H1 (cell line): ENCODE measurements at regions not wholly inside any gene's neighbourhood (a gene's known extent, or its start where the extent isn't known, plus 50 kb on each side); places are given as distances from the start of the nearest gene placed in this dataset.

Experiments used
- CTCF ChIA-PET: fragments of 300-600 bp; sonication (Branson Sonifier 250); formaldehyde crosslinking; loops from one replicate; lab custom pipeline; 2021; ENCODE audit not compliant: partially characterized antibody; lab: Charles Lee
- POLR2A ChIA-PET: fragments of 300-600 bp; sonication (Branson Sonifier 250); formaldehyde crosslinking; loops from one replicate; lab custom pipeline; 2021; ENCODE audit warnings: inconsistent platforms; ENCODE audit not compliant: partially characterized antibody; lab: Charles Lee
- DNase-seq, 2 experiments: peaks; one replicate each; pipeline versions ENCODE4 v3.0.0 to v3.0.0-alpha.2; 2010 to 2022; ENCODE audit warnings: low spot score in 2 of 2, low read depth in 1 of 2, mixed read lengths in 1 of 2
- FAIRE-seq: peaks from 2 replicates; lab custom pipeline; 2011; peaks lifted over from hg19 to GRCh38; lab: Jason Lieb, UNC
- H2AFZ ChIP-seq: 2 replicates; pipeline ENCODE4 v1.8.1; 2012; ENCODE audit warnings: low read length, inconsistent platforms
- H2AK5ac ChIP-seq: 2 replicates; pipeline ENCODE4 v1.6.1; 2013; ENCODE audit warnings: low read depth, low read length
- H2BK120ac ChIP-seq: replicated peaks from 2 replicates; pipeline ENCODE3; 2013; ENCODE audit warnings: low read depth, low read length, inconsistent platforms
- H2BK12ac ChIP-seq: 2 replicates; pipeline ENCODE4 v1.6.1; 2013; ENCODE audit warnings: low read depth, low read length
- H2BK15ac ChIP-seq: 2 replicates; pipeline ENCODE4 v1.6.1; 2013; ENCODE audit warnings: low read length
- H2BK20ac ChIP-seq: 2 replicates; pipeline ENCODE4 v1.6.1; 2013; ENCODE audit warnings: low read length
- H2BK5ac ChIP-seq: 2 replicates; pipeline ENCODE4 v1.6.1; 2013; ENCODE audit warnings: low read depth, low read length
- H3K14ac ChIP-seq: 2 replicates; pipeline ENCODE4 v1.6.1; 2013; ENCODE audit warnings: inconsistent platforms; ENCODE audit not compliant: insufficient read length
- H3K18ac ChIP-seq: 2 replicates; pipeline ENCODE4 v1.6.1; 2013; ENCODE audit warnings: low read length; ENCODE audit errors: extremely low read depth
- H3K23ac ChIP-seq: 2 replicates; pipeline ENCODE4 v1.6.1; 2013; ENCODE audit warnings: inconsistent platforms; ENCODE audit not compliant: insufficient read length
- H3K23me2 ChIP-seq: 2 replicates; pipeline ENCODE4 v1.6.1; 2013; ENCODE audit warnings: low read depth, low read length
- H3K27ac ChIP-seq: 2 replicates; pipeline ENCODE4 v1.6.1; 2011; ENCODE audit warnings: low read depth, low read length, inconsistent platforms
- H3K27me3 ChIP-seq, 4 experiments: replicated peaks in 1 of 4; 1 replicate in 1 of 4; 2 replicates in 3 of 4; pipeline versions ENCODE4 v1.6.1 to v1.8.1; 2011 to 2013; ENCODE audit warnings: low read length in 3 of 4, mild to moderate bottlenecking in 3 of 4, inconsistent platforms in 2 of 4, mixed read lengths in 2 of 4, moderate library complexity in 1 of 4; ENCODE audit not compliant: control insufficient read depth in 3 of 4, insufficient read depth in 3 of 4; ENCODE audit errors: extremely low read depth in 1 of 4
- H3K36me3 ChIP-seq, 4 experiments: 2 replicates each; pipeline versions ENCODE4 v1.6.1 to v1.8.1; 2011 to 2013; ENCODE audit warnings: mild to moderate bottlenecking in 4 of 4, low read length in 3 of 4, moderate library complexity in 2 of 4, control low read depth in 1 of 4, inconsistent platforms in 1 of 4; ENCODE audit not compliant: insufficient read depth in 4 of 4, control insufficient read depth in 2 of 4
- H3K4ac ChIP-seq: replicated peaks from 2 replicates; pipeline ENCODE3; 2013; ENCODE audit warnings: low read length, low read depth, mixed read lengths, inconsistent platforms; ENCODE audit not compliant: insufficient read length
- H3K4me1 ChIP-seq, 4 experiments: replicated peaks in 1 of 4; 1 replicate in 1 of 4; 2 replicates in 3 of 4; pipeline versions ENCODE4 v1.6.1 to v1.8.1; 2011 to 2013; ENCODE audit warnings: low read length in 3 of 4, inconsistent platforms in 2 of 4, mixed read lengths in 1 of 4; ENCODE audit not compliant: insufficient read depth in 4 of 4, control insufficient read depth in 3 of 4
- H3K4me2 ChIP-seq, 2 experiments: 2 replicates each; pipeline versions ENCODE4 v1.6.1 to v1.8.1; 2011 to 2013; ENCODE audit warnings: low read depth in 2 of 2, low read length in 2 of 2, control low read depth in 1 of 2, inconsistent platforms in 1 of 2, mild to moderate bottlenecking in 1 of 2; ENCODE audit not compliant: insufficient read depth in 1 of 2
- H3K4me3 ChIP-seq, 4 experiments: fragments of 200-600, 300-600 bp in 1 of 4; sonication (generic), shearing (Covaris generic), sonication (Bioruptor Twin) in 1 of 4; 2 replicates each; pipeline versions ENCODE4 v1.5.1 to v1.8.1; 2011 to 2016; ENCODE audit warnings: low read length in 4 of 4, low read depth in 3 of 4, control low read depth in 2 of 4, inconsistent platforms in 2 of 4, mild to moderate bottlenecking in 2 of 4, mixed read lengths in 1 of 4, moderate library complexity in 1 of 4; ENCODE audit not compliant: insufficient read depth in 2 of 4; ENCODE audit errors: extremely low read depth in 1 of 4
- H3K56ac ChIP-seq: replicated peaks from 2 replicates; pipeline ENCODE3; 2013; ENCODE audit warnings: low read depth, mild to moderate bottlenecking, mixed read lengths, low read length, inconsistent platforms; ENCODE audit not compliant: insufficient read length
- H3K79me1 ChIP-seq: 2 replicates; pipeline ENCODE4 v1.6.1; 2013; ENCODE audit warnings: low read depth, low read length, control low read depth
- H3K79me2 ChIP-seq, 2 experiments: 2 replicates each; pipeline versions ENCODE4 v1.6.1 to v1.8.1; 2012 to 2013; ENCODE audit warnings: low read length in 2 of 2, mild to moderate bottlenecking in 2 of 2, inconsistent platforms in 1 of 2; ENCODE audit not compliant: insufficient read depth in 2 of 2, control insufficient read depth in 1 of 2
- H3K9ac ChIP-seq, 4 experiments: replicated peaks in 1 of 4; 1 replicate in 1 of 4; 2 replicates in 3 of 4; pipeline versions ENCODE4 v1.6.1 to v1.8.1; 2011 to 2013; ENCODE audit warnings: low read depth in 3 of 4, low read length in 3 of 4, control low read depth in 2 of 4, mild to moderate bottlenecking in 2 of 4, moderate library complexity in 2 of 4, inconsistent platforms in 1 of 4; ENCODE audit errors: extremely low read depth in 1 of 4
- H3K9me3 ChIP-seq, 2 experiments: 2 replicates each; pipeline versions ENCODE4 v1.6.1 to v1.8.1; 2012 to 2013; ENCODE audit warnings: mild to moderate bottlenecking in 2 of 2, moderate library complexity in 2 of 2, control low read depth in 1 of 2, inconsistent platforms in 1 of 2, low read depth in 1 of 2, low read length in 1 of 2, mixed read lengths in 1 of 2; ENCODE audit not compliant: insufficient read depth in 2 of 2
- H4K20me1 ChIP-seq, 2 experiments: replicated peaks in 1 of 2; 2 replicates each; pipeline versions ENCODE3 to v1.8.1; 2011 to 2013; ENCODE audit warnings: inconsistent platforms in 2 of 2, low read length in 2 of 2, mild to moderate bottlenecking in 1 of 2; ENCODE audit not compliant: insufficient read depth in 2 of 2, control insufficient read depth in 1 of 2
- H4K5ac ChIP-seq: 2 replicates; pipeline ENCODE4 v1.6.1; 2013; ENCODE audit warnings: low read length, low read depth, mixed read lengths, inconsistent platforms; ENCODE audit not compliant: insufficient read length
- H4K8ac ChIP-seq: 2 replicates; pipeline ENCODE4 v1.8.0; 2013; ENCODE audit warnings: mild to moderate bottlenecking, moderate library complexity, low read length, inconsistent platforms; ENCODE audit not compliant: insufficient read depth; ENCODE audit errors: extremely low read depth
- H4K91ac ChIP-seq: replicated peaks from 2 replicates; pipeline ENCODE3; 2013; ENCODE audit warnings: low read length, mixed read lengths, inconsistent platforms; ENCODE audit not compliant: insufficient read length
- ATF3 ChIP-seq: IDR thresholded peaks from 2 replicates; pipeline ENCODE4 v1.6.1; 2011; ENCODE audit warnings: low read depth, mild to moderate bottlenecking, low read length; ENCODE audit not compliant: insufficient read depth
- CEBPB ChIP-seq: IDR thresholded peaks from 2 replicates; pipeline ENCODE4 v1.6.1; 2012; ENCODE audit warnings: low read depth, low read length
- EP300 ChIP-seq, 2 experiments: IDR thresholded peaks; 1 replicate in 1 of 2; 2 replicates in 1 of 2; pipeline ENCODE4 v1.6.1; 2011 to 2012; ENCODE audit warnings: low read depth in 2 of 2, low read length in 2 of 2, mild to moderate bottlenecking in 2 of 2, borderline replicate concordance in 1 of 2, inconsistent platforms in 1 of 2, moderate library complexity in 1 of 2
- HDAC6 ChIP-seq: IDR thresholded peaks from one replicate; pipeline ENCODE4 v1.7.1; 2012; ENCODE audit warnings: low read depth, mild to moderate bottlenecking, inconsistent platforms, low read length, moderate library complexity
- POLR2A ChIP-seq, 2 experiments: IDR thresholded peaks; 1 replicate in 1 of 2; 2 replicates in 1 of 2; pipeline ENCODE4 v1.6.1; 2011; ENCODE audit warnings: low read depth in 2 of 2, low read length in 2 of 2, mild to moderate bottlenecking in 2 of 2; ENCODE audit errors: control extremely low read depth in 1 of 2
- TAF1 ChIP-seq: IDR thresholded peaks from 2 replicates; pipeline ENCODE4 v1.6.1; 2011; ENCODE audit warnings: mild to moderate bottlenecking, low read depth, low read length
- WGBS, 2 experiments: shearing (Covaris generic) in 1 of 2; methylation state at CpG; one replicate each; pipeline versions ENCODE4 v1.1.6 to v1.1.7; 2013 to 2015; ENCODE audit warnings: low lambda C conversion rate in 2 of 2, mixed read lengths in 2 of 2, inconsistent platforms in 1 of 2, low coverage in 1 of 2, missing lambda C conversion rate in 1 of 2; ENCODE audit not compliant: insufficient replicate concordance in 2 of 2, insufficient coverage in 1 of 2, insufficient read length in 1 of 2; ENCODE audit errors: extremely low coverage in 1 of 2, missing lambda C conversion rate in 1 of 2; 5-methylcytosine and 5-hydroxymethylcytosine counted together

GRCh38 chr22:47618180-47619010 lies 855.9 kb downstream of the TBC1D22A start:
- H3K4ac ChIP-seq: no peak overlapping the region
- TF ChIP-seq ATF3: no peak
- no peak for TF ChIP-seq HDAC6
- no peak for TF ChIP-seq POLR2A (IDR thresholded peaks at IDR 0.05; ENCODE audit: control extremely low read depth in 1 of 2, low read depth in 2 of 2, low read length in 2 of 2)
- no peak for TF ChIP-seq EP300 (IDR thresholded peaks at IDR 0.05; ENCODE audit: borderline replicate concordance in 1 of 2, low read depth in 2 of 2, low read length in 2 of 2)
- no peak for TF ChIP-seq CEBPB
- TF ChIP-seq TAF1: no peak
- TF ChIP-seq, all 59 proteins: peak for 0

More at GRCh38 chr22:47618180-47619010, 855.9 kb downstream of the TBC1D22A start:
- Histone ChIP-seq H2AK5ac (no peak overlapping the region), H3K4me3 (no peak overlapping the region), H2AFZ (no peak overlapping the region), H2BK120ac (no peak overlapping the region), H3K4me2 (no peak overlapping the region), H2BK20ac (no peak overlapping the region), H3K14ac (no peak overlapping the region), H3K9me3 (peaks cover 0 to 8% of the 10 kb centered on the region in 2 experiments; a peak in 2 of 4 replicates), H4K5ac (no peak overlapping the region), H3K79me2 (no peaks in the 10 kb centered on the region), H3K23me2 (no peaks in the 10 kb centered on the region), H2BK5ac (no peak overlapping the region), H3K27ac (no peak overlapping the region), H3K23ac (no peak overlapping the region), H3K79me1 (no peaks in the 10 kb centered on the region), H3K18ac (no peak overlapping the region), H3K27me3 (no peaks in the 10 kb centered on the region), H3K56ac (no peak overlapping the region), H3K9ac (no peak overlapping the region), H4K8ac (peak overlapping the region; percentile 31; the same call in 1 of the 2 replicates), H4K20me1 (no peaks in the 10 kb centered on the region), H2BK12ac (no peak overlapping the region), H3K36me3 (no peaks in the 10 kb centered on the region), H4K91ac (no peak overlapping the region), H2BK15ac (no peak overlapping the region), H3K4me1 (peaks cover 0 to 2% (median 0%) of the 10 kb centered on the region in 4 experiments; a peak in 1 of 7 replicates)
- CTCF ChIA-PET: interaction anchor here (1.4 kb wide), 1 partner anchor 10 kb away, joined by 3 read pairs; no protein-coding TSS in a partner anchor
- 84% methylated on average over 23 of the region's 23 CpGs; no CpG with 5 or more reads in 1 of the 2 experiments for WGBS, 2 experiments
- DNase-seq (no peak), FAIRE-seq (no peak)
- POLR2A ChIA-PET: no interaction called here
